ENCODE measurements at regions not wholly inside any gene's neighbourhood (a gene's known extent, or its start where the extent isn't known, plus 50 kb on each side); places are given as distances from the start of the nearest gene placed in this dataset.

- no peak for TF ChIP-seq CTCF (IDR thresholded peaks at IDR 0.05)
- no peak for TF ChIP-seq POLR2A (IDR thresholded peaks at IDR 0.05)
Measured at GRCh38 chr1:83034851-83035250, 964.1 kb downstream of the TTLL7 start.

Measured in Peyer's patch (tissue), 4 donors.